GM21786 (cell line): ENCODE measurements at regions not wholly inside any gene's neighbourhood (a gene's known extent, or its start where the extent isn't known, plus 50 kb on each side); places are given as distances from the start of the nearest gene placed in this dataset.

Experiments used
- ATAC-seq: cut with Tn5 transposase; IDR thresholded peaks from one replicate; pipeline ENCODE4 v1.9.1; 2021; ENCODE audit not compliant: unreplicated experiment

DNA sequence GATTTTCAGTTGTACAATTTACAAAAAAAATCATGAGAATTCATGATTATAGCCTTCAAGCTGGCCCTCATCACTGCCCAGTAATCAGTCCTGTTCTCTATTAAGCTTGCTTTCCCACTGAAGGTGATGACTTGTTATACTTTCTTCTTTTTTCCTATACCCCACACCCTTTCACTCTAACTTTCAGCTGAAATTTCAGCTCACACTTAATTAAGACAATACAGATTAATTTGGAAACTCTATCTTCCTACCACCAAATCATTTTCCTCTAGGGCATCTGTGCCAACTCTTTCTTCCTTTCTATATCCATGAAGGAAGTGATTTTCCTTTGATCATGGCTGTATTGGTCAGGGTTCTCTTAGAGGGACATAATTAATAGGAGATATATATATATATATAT, 449.9 kb downstream of the CD109 start:
- ATAC-seq: no peak

DNA sequence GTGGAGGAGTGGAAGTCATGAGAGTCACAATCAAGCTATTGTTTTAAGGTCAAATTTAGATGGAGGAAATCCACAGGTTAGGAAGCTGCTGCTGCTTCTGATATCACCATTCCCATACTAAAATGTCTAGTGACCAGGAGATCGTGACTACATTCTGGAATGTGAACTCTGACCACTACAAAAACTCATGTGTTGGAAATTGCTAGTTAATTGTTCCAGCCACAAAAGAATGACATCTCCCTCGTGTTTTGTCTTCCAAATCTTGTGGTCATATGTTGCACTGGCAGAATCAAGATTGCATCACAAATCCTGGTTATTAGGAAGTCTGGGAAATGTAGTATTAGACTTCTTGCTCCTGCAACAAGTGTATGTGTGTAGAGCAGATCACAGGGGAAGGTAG, 441.9 kb downstream of the CD109 start:
- ATAC-seq: no peak

DNA sequence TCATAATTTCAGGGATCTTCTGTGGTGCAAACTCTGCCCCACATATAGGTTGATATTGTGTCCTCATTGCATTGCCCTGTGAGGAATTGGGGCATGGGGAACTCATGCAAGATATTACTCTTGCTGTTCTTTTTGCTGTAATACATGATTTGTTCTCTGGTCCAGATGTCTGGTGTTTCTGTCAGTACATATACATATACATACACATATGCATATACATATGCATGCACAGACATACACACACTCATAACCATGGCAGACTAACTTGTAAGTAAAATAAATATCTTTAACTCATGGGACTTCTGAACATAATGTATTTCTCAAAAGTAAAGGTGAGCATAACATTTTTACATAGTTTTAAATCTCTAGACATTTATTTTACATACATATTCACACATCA, 438.3 kb downstream of the CD109 start:
- ATAC-seq: no peak

DNA sequence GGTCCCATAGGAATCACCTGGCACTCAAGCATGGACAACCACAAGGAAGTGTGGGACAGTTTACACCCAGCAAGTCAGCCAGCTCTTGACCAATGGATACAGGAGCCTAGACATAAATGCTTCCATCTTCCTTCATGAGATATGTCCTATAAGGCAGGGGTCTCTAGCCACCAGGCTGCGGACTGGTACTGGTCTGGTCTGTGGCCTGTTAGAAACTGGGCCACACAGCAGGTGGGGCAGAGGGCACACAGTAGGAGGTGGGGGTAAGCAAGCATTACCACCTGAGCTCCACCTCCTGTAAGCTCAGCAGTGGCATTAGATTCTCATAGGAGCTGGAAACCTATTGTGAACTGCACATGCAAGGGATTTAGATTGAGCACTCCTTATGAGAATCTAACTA, 437.1 kb downstream of the CD109 start:
- ATAC-seq: no peak

DNA sequence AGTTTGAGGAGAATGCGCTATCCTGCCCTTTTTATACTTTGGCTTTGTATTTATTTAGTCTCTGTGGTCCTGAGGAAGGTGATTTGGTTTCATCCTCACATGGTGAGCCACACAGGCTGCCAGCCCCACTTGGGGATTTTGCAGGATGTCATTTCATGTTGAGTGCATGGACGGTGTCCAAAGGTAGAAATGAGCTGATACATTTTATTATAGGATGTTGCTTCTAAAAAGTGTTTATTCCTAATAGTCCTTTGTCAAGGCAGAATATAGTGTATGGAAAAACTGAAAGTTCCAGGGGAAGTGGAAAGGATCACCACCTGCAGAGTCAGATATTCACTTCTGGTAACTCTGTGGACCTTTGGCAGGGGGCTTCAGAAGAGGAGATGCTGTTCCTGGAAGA, 434.6 kb downstream of the CD109 start:
- ATAC-seq: no peak

DNA sequence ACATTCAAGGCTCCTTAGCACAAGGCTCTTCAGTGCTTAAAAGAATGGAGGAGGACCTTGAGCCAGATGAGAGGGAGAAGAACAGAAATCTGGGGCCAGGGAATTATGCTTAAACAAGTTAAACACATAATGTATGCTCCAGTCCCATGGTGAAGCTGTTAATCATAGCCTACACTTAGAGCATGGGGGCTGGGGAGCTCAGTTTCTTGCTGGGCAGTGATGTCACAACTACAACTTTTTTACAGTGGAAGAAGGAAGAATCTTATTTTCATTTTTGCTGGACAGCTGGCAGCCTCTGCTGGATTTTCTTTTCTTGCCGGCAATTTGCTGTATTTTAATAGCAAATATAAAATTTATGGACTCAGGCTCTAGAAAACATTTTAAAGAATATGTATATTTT, 432.5 kb downstream of the CD109 start:
- no peak for ATAC-seq

DNA sequence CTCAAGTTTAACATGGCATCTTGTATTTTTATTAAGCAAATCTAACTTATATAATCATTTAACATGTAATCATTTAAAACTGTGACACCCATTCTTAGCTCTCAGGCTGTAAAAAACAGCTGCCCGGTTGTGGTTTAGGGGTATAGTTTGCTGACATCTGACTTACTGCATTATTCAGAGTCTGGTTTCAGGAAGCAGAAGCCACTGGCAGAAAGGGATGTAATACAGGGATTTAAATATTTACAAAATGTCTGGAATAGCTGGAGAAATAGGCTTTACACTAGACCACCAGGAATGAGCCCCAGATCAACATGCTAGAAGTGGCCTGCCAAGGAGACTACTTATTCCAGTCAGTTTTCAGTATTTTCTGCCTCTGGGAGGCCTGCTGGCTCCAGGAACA, 421.1 kb downstream of the CD109 start:
- ATAC-seq: no peak

DNA sequence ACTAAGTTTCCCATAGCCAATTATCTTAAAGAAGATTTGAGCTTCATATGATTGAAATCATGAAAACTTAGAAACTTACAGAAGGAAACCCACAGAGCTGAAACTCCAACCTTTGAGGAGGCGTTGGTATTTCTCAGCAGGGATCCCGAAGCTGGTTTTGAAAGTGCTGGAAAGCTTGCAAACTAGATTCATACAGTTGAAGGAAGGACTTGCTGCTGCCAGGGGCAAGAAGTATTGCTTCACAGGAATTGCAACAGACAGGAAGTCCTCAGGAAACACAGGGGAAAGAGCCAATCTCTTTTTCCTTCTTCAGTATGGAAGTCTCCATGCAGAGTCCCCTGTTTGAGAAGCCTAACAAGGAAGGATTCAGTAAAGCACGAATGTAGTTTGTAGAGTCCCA, 419.7 kb downstream of the CD109 start:
- no peak for ATAC-seq

DNA sequence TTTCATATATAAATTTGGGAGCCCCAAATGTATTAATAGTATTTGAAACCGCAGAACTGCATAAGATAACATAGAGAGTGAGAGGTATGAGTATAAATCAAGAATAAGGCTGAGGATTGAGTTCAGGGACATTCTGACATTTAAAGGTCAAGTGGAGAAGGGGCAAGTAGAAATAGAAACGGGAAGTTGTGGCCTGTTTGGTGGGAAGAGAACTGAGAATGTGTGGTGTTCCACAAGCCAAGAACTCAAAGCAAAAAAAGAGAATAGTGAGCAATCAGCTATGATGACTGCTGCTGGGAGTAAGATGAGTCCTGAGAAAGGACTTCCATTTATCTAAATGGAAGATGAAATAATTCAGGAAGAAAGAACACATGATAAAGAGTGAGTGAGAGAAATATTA, 418.4 kb downstream of the CD109 start:
- no peak for ATAC-seq

DNA sequence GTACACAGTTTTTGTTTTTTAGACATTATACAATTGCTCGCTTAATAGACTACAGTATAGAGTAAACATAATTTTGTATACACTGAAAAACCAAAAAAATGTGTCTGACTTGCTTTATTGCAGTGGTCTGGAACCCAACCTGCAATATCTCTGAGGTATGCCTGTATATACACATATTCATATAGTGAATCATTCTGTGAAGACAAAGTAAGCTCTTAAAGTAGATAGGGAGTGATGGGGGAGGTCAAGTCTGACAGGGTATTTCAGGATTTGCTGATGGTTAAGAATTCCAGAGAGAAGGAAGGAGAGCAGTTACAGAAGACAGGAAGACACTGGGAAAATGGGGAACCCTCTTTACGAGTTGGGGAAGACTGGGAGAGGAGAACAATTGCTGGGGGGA, 417.9 kb downstream of the CD109 start:
- no peak for ATAC-seq

DNA sequence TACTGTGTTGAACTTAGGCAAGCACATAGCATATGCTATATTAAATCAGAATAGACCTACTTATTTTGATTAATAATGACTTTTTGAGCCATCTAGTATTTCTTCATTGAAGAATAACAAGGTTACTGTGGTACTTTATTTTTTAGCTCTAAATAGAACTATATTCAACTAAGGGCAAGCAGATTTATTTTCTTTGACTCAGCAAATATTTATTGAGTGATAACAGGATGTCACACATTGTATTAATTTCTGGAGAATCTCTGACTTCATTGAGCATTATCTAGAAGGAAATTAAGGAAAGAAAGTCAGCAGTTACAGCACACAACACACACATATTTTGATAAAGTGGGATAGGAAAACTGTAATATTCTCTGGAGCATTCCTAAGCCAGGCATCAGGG, 407.4 kb downstream of the CD109 start:
- no peak for ATAC-seq

DNA sequence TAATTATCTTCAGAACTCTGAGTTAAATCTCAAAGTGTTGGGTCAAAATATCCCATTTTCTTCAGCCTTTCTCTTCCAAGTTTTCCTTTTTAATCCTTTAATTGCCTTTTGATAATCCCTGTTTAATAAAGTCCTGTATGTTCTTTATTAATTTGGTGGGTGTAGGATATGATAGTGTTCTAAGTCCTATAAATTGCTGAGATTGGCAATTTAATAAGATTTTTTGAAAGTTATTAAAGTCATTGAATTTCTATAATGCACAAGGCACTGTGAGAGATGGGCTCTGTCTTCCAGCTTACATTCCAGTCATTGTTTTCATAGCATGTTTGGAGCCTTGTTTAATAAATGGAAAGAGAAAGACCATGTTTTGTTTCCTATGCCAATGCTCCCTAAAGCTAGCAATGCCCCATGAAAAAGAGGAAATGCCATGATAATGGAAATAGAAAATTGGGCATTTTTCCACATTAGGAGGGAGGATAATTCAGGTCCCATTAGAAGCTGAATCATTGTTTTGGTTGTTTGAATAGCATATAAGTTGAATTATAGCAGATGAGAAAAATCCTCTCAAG, 404.8 kb downstream of the CD109 start:
- ATAC-seq: no peak

DNA sequence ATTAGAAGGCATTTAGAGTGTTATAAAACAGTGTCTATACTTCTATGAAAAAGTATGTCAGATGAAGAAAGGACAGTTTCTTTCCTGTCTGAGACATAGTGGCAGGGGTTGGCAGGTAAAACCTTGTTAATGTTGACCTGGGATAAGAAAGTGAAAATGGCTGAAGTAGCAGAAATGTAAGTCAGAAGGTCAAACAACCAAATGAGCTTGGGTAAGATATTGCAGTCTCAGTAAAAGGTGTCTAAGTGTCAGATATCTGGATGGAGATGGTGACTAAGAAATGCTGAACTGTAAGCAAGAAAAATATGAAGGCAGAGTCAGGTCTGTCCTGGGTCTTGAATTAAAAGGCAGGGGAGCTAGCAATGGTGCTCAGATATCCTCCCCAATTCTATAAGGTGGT, 400.3 kb downstream of the CD109 start:
- ATAC-seq: no peak

DNA sequence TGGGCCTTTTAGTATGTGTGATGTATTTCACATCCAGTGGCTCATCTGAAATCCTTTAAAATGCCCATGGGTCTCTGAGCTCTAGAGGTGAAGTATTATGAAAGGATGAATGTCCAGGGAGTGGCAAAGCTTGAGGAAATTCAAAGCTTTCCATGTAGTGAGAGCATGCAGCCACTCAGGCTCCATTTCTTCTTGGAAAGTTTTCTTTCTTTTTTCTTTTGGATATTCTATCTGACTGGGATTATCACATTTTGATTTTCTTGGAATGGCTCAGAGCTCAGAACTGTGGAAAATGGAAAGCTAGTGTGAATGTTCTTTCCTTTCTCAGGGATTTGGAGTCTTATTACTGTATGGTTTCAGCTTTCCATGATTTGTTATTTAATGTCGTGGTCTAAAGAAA, 397.4 kb downstream of the CD109 start:
- ATAC-seq: no peak

DNA sequence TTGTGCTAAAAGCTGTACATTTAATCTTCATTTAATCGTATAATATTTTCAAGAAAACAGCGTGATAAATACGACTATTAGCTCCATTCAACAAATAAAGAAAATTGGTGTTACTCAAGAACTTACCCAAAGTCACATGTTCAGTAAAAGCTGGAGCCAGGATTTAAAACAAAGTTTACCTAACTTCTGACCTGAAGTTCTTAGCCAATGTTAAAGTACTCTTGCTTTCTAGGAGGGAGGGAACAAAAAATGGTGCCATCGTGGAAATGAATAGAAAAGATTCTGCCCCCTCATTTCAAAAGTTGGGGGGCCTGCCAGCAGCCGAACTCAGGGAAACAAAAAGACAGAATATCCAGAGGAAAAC, 395.8 kb downstream of the CD109 start:
- ATAC-seq: no peak

DNA sequence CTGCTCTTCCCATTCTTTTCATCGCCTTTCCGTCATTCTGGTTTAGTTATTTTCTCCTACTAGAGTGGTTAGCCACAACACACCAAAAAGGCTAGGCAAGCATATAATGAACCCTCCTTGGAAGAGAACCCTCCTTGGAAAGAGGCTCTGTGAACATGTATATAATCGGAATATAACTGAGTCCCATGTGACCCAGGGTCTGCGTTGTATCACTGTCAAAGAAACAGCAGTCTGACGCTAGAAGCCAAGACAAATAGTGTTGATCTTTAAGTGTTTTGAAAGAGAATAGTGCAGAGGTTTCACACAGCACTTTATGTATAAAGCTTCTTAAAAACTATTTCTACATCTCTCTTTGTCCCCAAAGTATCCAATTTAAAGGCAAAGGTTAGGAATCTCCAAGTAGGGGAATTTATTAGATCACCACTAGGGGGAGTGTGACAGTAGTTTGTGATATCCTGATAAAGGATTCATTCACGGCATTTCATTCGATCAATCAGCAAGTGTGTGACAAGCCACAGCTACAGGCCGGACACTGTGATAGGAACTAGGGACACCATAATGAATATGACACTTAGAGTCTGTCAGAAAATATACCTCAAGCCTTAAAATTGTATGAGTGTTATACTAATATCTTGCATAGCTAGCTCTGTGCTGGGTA, 395.3 kb downstream of the CD109 start:
- ATAC-seq: peak; percentile 63

DNA sequence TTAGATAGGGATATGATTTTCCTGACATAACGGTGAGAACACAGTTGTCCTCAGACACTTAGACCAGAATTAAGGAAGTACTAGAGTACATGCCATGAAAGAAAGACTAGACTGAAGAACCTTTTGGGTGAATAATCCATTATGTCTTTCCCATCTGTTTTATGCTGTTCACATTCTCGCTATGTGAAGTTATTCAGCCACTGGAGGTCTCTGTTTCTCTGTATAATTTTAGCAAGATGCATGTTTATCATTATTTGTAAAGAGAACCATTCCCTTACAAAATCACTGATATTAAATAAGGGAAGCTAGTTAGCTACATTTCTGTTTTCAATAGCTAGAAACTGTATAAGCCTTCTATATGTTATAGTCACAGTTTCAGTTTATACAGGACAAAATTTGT, 391.9 kb downstream of the CD109 start:
- no peak for ATAC-seq

DNA sequence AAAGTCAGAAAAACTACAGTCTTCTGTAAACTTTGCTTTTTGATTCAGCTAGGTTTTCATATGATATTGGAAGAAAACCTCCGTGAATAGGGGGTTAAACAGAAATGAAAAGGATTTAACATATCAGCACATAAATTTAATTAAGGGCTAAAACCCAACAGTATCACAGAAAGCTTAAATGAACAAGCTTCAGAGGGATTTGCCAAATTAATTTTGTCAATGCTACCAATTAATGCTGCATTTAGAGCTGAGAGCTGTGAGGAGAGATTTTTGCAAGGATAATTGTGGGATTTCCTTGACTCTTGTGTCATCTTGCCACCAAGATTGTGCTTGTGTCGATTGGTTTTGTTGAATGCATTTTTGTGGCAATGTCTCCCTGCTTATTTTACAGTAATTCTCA, 379.9 kb downstream of the CD109 start:
- ATAC-seq: no peak

DNA sequence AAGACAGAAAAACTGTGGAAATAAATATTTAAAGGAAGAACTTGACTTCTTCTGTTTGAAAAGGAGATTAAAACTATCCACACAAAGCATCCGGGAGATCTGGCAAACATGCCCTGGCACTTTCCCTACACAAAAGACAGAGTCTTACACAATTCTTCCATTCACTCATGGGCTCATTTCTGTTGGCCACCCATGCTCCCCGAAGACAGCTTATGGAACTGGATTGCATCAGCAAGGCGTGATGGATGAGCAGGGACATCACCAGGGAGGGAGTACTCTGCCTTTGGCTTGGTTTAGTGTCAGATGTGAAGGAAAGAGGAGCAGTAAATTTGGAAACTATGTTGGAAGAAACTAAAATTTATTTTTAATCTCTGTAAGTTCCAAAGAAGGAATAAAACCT, 379.3 kb downstream of the CD109 start:
- ATAC-seq: no peak

DNA sequence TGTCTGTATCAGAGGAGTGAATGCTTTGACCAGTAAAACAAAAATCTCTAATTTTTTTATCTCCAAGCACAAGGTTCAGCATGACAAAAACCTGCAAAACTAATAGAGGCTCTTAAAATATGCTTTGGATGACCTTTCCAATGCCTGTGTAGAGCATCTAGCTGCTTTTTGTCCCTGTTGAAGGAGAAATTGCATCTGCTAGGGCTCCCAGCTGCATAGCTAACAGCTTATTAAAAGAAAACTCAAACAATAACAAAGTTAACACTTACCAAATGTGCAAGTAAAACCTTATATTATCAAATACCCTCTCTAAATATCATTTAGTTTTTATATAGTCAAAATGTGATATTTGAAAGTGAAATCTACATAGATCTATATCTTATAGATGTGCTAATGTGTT, 378.6 kb downstream of the CD109 start:
- ATAC-seq: no peak

DNA sequence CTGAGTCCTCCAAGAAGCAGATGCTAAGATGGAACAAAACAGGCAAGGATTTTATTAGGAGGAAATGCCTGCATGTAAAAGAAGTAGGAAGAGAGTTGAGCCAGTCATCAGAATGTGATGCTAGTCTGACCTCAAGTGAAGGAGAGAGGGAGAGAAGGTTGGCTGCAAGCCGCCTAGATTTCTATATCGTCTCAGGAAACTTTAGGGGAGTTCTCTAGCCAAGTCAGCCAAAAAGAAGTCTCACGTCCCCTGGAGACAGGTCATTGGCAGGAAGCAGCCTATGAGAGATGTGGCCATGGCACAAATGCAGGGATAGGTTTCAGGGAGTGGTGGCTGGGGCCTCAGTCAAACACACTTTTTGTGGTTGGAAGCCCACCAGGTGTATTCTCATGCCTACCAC, 378.0 kb downstream of the CD109 start:
- ATAC-seq: no peak

DNA sequence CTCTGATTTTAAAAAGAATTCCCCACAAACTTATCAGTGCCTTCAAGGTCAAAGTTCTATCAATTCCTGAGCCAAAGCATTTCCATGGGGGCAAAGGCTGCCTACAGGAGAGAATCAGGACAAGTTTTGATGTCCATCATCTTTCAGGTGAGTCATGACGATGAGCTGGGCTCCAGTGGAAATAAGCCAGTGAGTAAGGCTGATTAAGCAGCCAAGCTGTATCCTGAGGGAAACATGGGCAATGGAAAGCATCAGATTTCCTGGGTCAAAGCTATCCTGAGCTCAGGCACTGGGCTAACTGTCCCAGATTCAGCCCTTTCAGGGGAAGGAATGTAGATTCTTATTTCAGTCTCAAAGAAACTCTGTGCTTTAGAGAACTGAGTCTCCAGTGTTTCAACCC, 377.4 kb downstream of the CD109 start:
- ATAC-seq: no peak

DNA sequence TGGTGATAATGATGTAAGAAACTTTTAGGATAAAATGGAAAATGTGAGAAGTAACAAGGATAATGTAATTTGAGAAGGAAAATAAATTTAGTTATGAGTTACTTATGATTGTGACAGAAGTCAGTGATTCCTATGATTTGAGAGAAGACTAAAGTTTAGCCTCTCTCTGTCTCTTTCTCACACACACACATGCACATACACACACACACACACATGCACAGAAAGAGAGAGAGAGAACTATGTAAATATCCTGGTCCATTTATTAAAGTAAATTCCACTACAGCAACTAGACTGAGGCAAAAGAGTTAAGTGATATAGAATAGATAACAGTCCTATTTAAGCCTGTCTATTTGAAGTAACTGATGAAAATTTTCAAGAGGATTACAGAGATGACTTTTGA, 375.2 kb downstream of the CD109 start:
- ATAC-seq: no peak
